Neutrophil (primary cell): ENCODE measurements at regions not wholly inside any gene's neighbourhood (a gene's known extent, or its start where the extent isn't known, plus 50 kb on each side); places are given as distances from the start of the nearest gene placed in this dataset.

Source experiments
- H3K27ac ChIP-seq: fragments of 200-600 bp; sonication (generic); 2 replicates; pipeline ENCODE4 v1.5.1; 2016; ENCODE audit warnings: mild to moderate bottlenecking, moderate library complexity
- H3K27me3 ChIP-seq: fragments of 200-600 bp; sonication (generic); 2 replicates; pipeline ENCODE4 v1.6.0; 2016; ENCODE audit warnings: mild to moderate bottlenecking
- H3K36me3 ChIP-seq: fragments of 200-600 bp; sonication (generic); 2 replicates; pipeline ENCODE4 v1.5.1; 2017
- H3K4me1 ChIP-seq, 2 experiments: fragments of 200-600 bp in 1 of 2; sonication (generic) in 1 of 2; 1 replicate in 1 of 2; 2 replicates in 1 of 2; pipeline versions ENCODE4 v1.5.1 to v1.6.1; 2013 to 2016; ENCODE audit warnings: low read depth in 1 of 2, low read length in 1 of 2, mild to moderate bottlenecking in 1 of 2, moderate library complexity in 1 of 2; ENCODE audit not compliant: control insufficient read depth in 1 of 2, insufficient read depth in 1 of 2
- H3K4me3 ChIP-seq, 2 experiments: fragments of 200-600 bp in 1 of 2; sonication (generic) in 1 of 2; 1 replicate in 1 of 2; 2 replicates in 1 of 2; pipeline ENCODE4 v1.5.1; 2013 to 2016; ENCODE audit warnings: low read depth in 1 of 2, low read length in 1 of 2, mild to moderate bottlenecking in 1 of 2, moderate library complexity in 1 of 2
- H3K9me3 ChIP-seq: fragments of 200-600 bp; sonication (generic); 2 replicates; pipeline ENCODE4 v1.5.1; 2016
- CTCF ChIP-seq: fragments of 200-600 bp; sonication (generic); IDR thresholded peaks from 2 replicates; pipeline ENCODE4 v1.5.1; 2016; ENCODE audit warnings: antibody characterized with exemption

DNA sequence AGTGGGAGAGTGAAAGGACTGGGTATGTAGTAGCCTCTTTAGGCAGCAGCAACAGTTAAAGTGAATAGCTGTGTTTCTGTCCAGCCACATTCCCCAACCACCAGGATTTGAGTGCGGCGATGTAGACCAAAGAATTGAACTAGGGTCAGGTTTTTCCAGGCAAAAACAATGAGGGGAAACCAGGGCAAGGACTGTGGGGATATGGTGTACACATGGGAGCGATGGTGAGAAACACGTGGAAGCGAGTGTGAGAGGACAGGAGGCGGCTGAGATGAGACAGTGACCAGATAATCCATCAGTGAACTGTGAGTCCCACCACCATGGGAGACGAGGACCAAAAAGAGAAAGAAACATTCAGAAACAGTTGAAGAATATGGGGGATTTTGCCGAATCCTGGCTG, 409.5 kb downstream of the TSN start:
- Histone ChIP-seq H3K9me3 (no peaks in the 10 kb centered on the region), H3K27ac (no peak overlapping the region), H3K27me3 (no peaks in the 10 kb centered on the region), H3K36me3 (no peaks in the 10 kb centered on the region), H3K4me3 (no peak overlapping the region), H3K4me1 (no peaks in the 10 kb centered on the region)
- TF ChIP-seq CTCF, result no peak

GRCh38 chr2:122166820-122167219, 411.4 kb downstream of the TSN start:
- H3K27ac ChIP-seq, result no peak overlapping the region
- H3K36me3 ChIP-seq, result no peaks in the 10 kb centered on the region
- no peaks in the 10 kb centered on the region for H3K9me3 ChIP-seq
- H3K4me3 ChIP-seq, result no peak overlapping the region
- no peaks in the 10 kb centered on the region for H3K27me3 ChIP-seq
- H3K4me1 ChIP-seq, result no peaks in the 10 kb centered on the region
- TF ChIP-seq CTCF, result no peak

- no peaks in the 10 kb centered on the region for H3K9me3 ChIP-seq
- H3K36me3 ChIP-seq, result no peaks in the 10 kb centered on the region
- H3K4me3 ChIP-seq, result no peak overlapping the region
- no peaks in the 10 kb centered on the region for H3K27me3 ChIP-seq
- H3K4me1 ChIP-seq, result no peaks in the 10 kb centered on the region
- H3K27ac ChIP-seq, result no peak overlapping the region
- no peak for TF ChIP-seq CTCF
These were observed 412.1 kb downstream of the TSN start for GRCh38 chr2:122167515-122167914.

DNA sequence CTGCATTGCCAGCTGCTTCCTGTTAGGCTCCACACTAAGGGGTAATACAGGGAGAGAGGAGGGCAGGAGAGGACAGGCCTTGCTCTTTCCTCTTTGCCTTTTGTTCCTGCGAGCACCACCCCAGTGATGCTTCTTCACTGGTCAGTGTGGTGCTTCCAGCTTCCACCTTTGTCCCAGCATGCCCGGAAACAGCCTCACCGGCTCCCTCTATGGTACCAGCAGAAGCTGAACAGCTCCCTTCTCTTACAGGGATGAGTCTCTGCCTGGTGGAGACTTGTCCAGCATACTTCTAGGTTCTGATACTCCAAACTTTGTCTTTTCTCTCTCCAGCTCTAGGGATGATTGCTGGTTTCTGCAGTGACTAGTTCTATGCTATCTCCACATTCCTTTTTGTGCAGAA, 413.3 kb downstream of the TSN start:
- no peak overlapping the region for H3K4me3 ChIP-seq
- no peaks in the 10 kb centered on the region for H3K9me3 ChIP-seq
- H3K27me3 ChIP-seq, result no peaks in the 10 kb centered on the region

DNA sequence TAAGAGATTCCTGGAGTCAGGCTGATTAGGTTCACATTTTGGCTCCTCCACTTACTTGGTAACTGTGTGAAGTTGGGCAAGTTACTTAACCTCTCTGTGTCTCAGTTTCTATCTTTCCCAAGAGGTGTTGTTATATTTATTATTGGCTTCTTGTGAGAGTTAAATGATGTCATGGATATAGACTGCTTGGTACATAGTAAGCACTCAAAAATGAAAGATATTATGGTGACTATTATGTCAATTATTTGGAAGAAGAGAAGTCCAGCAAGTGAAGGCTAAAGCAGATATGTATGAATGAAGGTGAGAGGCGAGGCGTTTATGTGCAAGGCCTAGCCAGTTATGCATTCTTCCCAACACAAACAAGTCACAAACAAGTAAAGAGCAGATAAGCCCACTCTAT, 417.4 kb downstream of the TSN start:
- Histone ChIP-seq H3K27ac (no peak overlapping the region), H3K9me3 (no peaks in the 10 kb centered on the region), H3K36me3 (no peaks in the 10 kb centered on the region), H3K27me3 (no peaks in the 10 kb centered on the region), H3K4me3 (no peak overlapping the region), H3K4me1 (no peaks in the 10 kb centered on the region)
- no peak for TF ChIP-seq CTCF

More for the DNA sequence above, 413.3 kb downstream of the TSN start:
- no peak overlapping the region for H3K27ac ChIP-seq
- H3K36me3 ChIP-seq, result no peaks in the 10 kb centered on the region
- TF ChIP-seq CTCF, result no peak
- no peaks in the 10 kb centered on the region for H3K4me1 ChIP-seq

DNA sequence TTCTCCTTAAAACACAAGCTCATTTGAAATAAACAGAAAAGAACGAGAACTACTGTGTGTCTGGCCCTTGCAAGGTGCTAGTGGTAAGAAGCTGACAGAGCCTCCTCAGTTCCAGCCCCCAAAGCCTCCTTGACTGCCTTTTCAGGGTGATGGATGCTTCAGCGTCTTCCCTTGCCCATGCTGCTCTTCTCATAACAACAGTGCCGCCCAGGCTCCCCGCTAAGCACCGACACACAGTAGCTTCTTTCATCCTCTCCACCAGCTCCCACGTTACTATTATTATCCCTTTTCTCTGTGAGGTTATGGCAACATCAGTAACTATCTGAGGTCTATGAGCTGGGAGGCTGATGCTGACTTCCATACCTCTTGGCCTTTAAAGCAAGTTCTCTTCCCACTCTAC, 418.6 kb downstream of the TSN start:
- Histone ChIP-seq H3K9me3 (no peaks in the 10 kb centered on the region), H3K27ac (no peak overlapping the region), H3K36me3 (no peaks in the 10 kb centered on the region), H3K27me3 (no peaks in the 10 kb centered on the region), H3K4me1 (no peaks in the 10 kb centered on the region), H3K4me3 (no peak overlapping the region)
- no peak for TF ChIP-seq CTCF
